CD4-positive, alpha-beta T cell (primary cell): ENCODE measurements at regions not wholly inside any gene's neighbourhood (a gene's known extent, or its start where the extent isn't known, plus 50 kb on each side); places are given as distances from the start of the nearest gene placed in this dataset.
A peak's percentile ranks its signal among the peaks of the same experiment; 100 is the strongest.

Experiments
- ATAC-seq: fragments of 200-7000 bp; cut with Tn5 transposase; one replicate; pipeline ENCODE4 v1.10.0; 2022; ENCODE audit warnings: mild to moderate bottlenecking; ENCODE audit not compliant: poor library complexity
- CTCF ChIA-PET: fragments of 350-600 bp; sonication (Branson Sonifier 250); formaldehyde crosslinking; loops from one replicate; lab custom pipeline; 2021; ENCODE audit warnings: antibody characterized with exemption, inconsistent platforms; lab: Charles Lee
- POLR2A ChIA-PET: fragments of 350-600 bp; sonication (Branson Sonifier 250); formaldehyde crosslinking; loops from one replicate; lab custom pipeline; 2021; ENCODE audit warnings: antibody characterized with exemption, inconsistent platforms; lab: Charles Lee
- DNase-seq, 14 experiments: peaks; one replicate each; pipeline ENCODE4 v3.0.0-alpha.2; 2013 to 2020; ENCODE audit warnings: mixed read lengths in 2 of 14
- H3K27ac ChIP-seq, 2 donors: one replicate each; pipeline versions ENCODE4 v1.5.1 to v1.7.0; 2013; ENCODE audit warnings: low read length in 2 of 2, low read depth in 1 of 2, mild to moderate bottlenecking in 1 of 2
- H3K27me3 ChIP-seq, 2 experiments: 1 replicate in 1 of 2; 2 replicates in 1 of 2; pipeline versions ENCODE4 v1.6.1 to v1.7.0; 2013; ENCODE audit warnings: low read length in 2 of 2, control low read depth in 1 of 2, mild to moderate bottlenecking in 1 of 2, moderate library complexity in 1 of 2; ENCODE audit not compliant: insufficient read depth in 2 of 2, control insufficient read depth in 1 of 2
- H3K36me3 ChIP-seq: one replicate; pipeline ENCODE4 v1.6.1; 2013; ENCODE audit warnings: low read length, control low read depth; ENCODE audit not compliant: insufficient read depth
- H3K4me1 ChIP-seq: one replicate; pipeline ENCODE4 v1.6.1; 2013; ENCODE audit warnings: low read length, control low read depth; ENCODE audit not compliant: insufficient read depth
- H3K4me3 ChIP-seq: one replicate; pipeline ENCODE4 v1.5.1; 2013; ENCODE audit warnings: mild to moderate bottlenecking, low read length, moderate library complexity
- H3K9me3 ChIP-seq, 2 experiments: 1 replicate in 1 of 2; 2 replicates in 1 of 2; pipeline versions ENCODE4 v1.6.1 to v1.7.0; 2013; ENCODE audit warnings: low read length in 2 of 2, mild to moderate bottlenecking in 2 of 2, control low read depth in 1 of 2, moderate library complexity in 1 of 2; ENCODE audit not compliant: control insufficient read depth in 1 of 2, insufficient read depth in 1 of 2
- H3K27ac Mint-ChIP-seq: one replicate; pipeline ENCODE4 v1.8.0; 2020; ENCODE audit warnings: mixed read lengths
- H3K27me3 Mint-ChIP-seq: one replicate; pipeline ENCODE4 v1.8.0; 2021; ENCODE audit warnings: mixed read lengths
- H3K36me3 Mint-ChIP-seq: one replicate; pipeline ENCODE4 v1.8.0; 2021; ENCODE audit warnings: low read depth, mixed read lengths
- H3K4me1 Mint-ChIP-seq: one replicate; pipeline ENCODE4 v1.8.0; 2021; ENCODE audit warnings: low read depth, mixed read lengths
- H3K4me3 Mint-ChIP-seq: one replicate; pipeline ENCODE4 v1.8.0; 2020; ENCODE audit warnings: mild to moderate bottlenecking, mixed read lengths
- H3K9me3 Mint-ChIP-seq: one replicate; pipeline ENCODE4 v1.8.0; 2020; ENCODE audit warnings: mixed read lengths
- CTCF ChIP-seq: fragments of 200-600 bp; IDR thresholded peaks from one replicate; pipeline ENCODE4 v1.8.0; 2022; ENCODE audit warnings: antibody characterized with exemption, mild to moderate bottlenecking
- intact Hi-C, 2 experiments: fragments of 100-400 bp; cut with DNase I in 1 of 2; cut with micrococcal nuclease in 1 of 2; formaldehyde crosslinking; loops; one replicate each; pipeline versions ENCODE4 v1.15.1 to v1.9.0; 2023 to 2025; cut with DNase I, micrococcal nuclease

- no peaks in the 10 kb centered on the region for H3K4me1 ChIP-seq
- intact Hi-C loops = no loop called here
- no peaks in the 10 kb centered on the region for H3K36me3 Mint-ChIP-seq
- H3K4me3 Mint-ChIP-seq = no peak overlapping the region
- POLR2A ChIA-PET = no interaction called here
- H3K27me3 Mint-ChIP-seq = no peaks in the 10 kb centered on the region
- no peaks in the 10 kb centered on the region for H3K9me3 ChIP-seq
- CTCF ChIA-PET = no interaction called here
- H3K27ac Mint-ChIP-seq = no peak overlapping the region
- H3K36me3 ChIP-seq = no peaks in the 10 kb centered on the region
- no peak overlapping the region for H3K27ac ChIP-seq
- H3K9me3 Mint-ChIP-seq = no peaks in the 10 kb centered on the region
- ATAC-seq (no peak), DNase-seq (peak in 3 of 14 experiments; percentile 0 to 19 (median 13))
- TF ChIP-seq CTCF = no peak
- H3K27me3 ChIP-seq = no peaks in the 10 kb centered on the region
- no peak overlapping the region for H3K4me3 ChIP-seq
- no peaks in the 10 kb centered on the region for H3K4me1 Mint-ChIP-seq
These were observed 88.8 kb upstream of the FAM9B start for GRCh38 chrX:9122519-9123245.

GRCh38 chrX:9127986-9128385 is 94.1 kb upstream of the FAM9B start:
- Mint-ChIP-seq H3K9me3 (no peaks in the 10 kb centered on the region), H3K27ac (no peak overlapping the region), H3K4me1 (no peaks in the 10 kb centered on the region), H3K36me3 (no peaks in the 10 kb centered on the region), H3K27me3 (no peaks in the 10 kb centered on the region), H3K4me3 (no peak overlapping the region)
- DNase-seq (no peak), ATAC-seq (no peak)
- Histone ChIP-seq H3K4me3 (no peak overlapping the region), H3K27ac (no peak overlapping the region), H3K4me1 (no peaks in the 10 kb centered on the region), H3K36me3 (no peaks in the 10 kb centered on the region), H3K27me3 (no peaks in the 10 kb centered on the region), H3K9me3 (no peaks in the 10 kb centered on the region)
- intact Hi-C loops = no loop called here
- no peak for TF ChIP-seq CTCF
- ChIA-PET CTCF (no interaction called here), POLR2A (no interaction called here)

GRCh38 chrX:9130031-9130430 is 96.1 kb upstream of the FAM9B start:
- intact Hi-C loops = no loop called here
- Histone ChIP-seq H3K27me3 (no peaks in the 10 kb centered on the region), H3K9me3 (no peaks in the 10 kb centered on the region), H3K36me3 (no peaks in the 10 kb centered on the region), H3K4me1 (no peaks in the 10 kb centered on the region), H3K4me3 (no peak overlapping the region), H3K27ac (no peak overlapping the region)
- ChIA-PET POLR2A (no interaction called here), CTCF (interaction anchor here (0.7 to 1.9 kb wide), 2 partner anchors 11 to 204 kb away, joined by 3 to 5 read pairs; no protein-coding TSS in a partner anchor)
- Mint-ChIP-seq H3K27ac (no peak overlapping the region), H3K4me3 (no peak overlapping the region), H3K9me3 (no peaks in the 10 kb centered on the region), H3K4me1 (no peaks in the 10 kb centered on the region), H3K27me3 (no peaks in the 10 kb centered on the region), H3K36me3 (no peaks in the 10 kb centered on the region)
- TF ChIP-seq CTCF = no peak
- DNase-seq (no peak), ATAC-seq (no peak)
